GM21619 (cell line): ENCODE measurements at regions not wholly inside any gene's neighbourhood (a gene's known extent, or its start where the extent isn't known, plus 50 kb on each side); places are given as distances from the start of the nearest gene placed in this dataset.
"Not testable (repeated sequence)": the region's sequence is repeated elsewhere in the genome, so short reads cannot be mapped to it uniquely, and the experiment has no call there.

Experiments used
- ATAC-seq: cut with Tn5 transposase; IDR thresholded peaks from one replicate; pipeline ENCODE4 v1.9.1; 2021; ENCODE audit not compliant: unreplicated experiment

- ATAC-seq: no peak
These were observed 126.0 kb upstream of the ERCC4 start for GRCh38 chr16:13793841-13794409.

DNA sequence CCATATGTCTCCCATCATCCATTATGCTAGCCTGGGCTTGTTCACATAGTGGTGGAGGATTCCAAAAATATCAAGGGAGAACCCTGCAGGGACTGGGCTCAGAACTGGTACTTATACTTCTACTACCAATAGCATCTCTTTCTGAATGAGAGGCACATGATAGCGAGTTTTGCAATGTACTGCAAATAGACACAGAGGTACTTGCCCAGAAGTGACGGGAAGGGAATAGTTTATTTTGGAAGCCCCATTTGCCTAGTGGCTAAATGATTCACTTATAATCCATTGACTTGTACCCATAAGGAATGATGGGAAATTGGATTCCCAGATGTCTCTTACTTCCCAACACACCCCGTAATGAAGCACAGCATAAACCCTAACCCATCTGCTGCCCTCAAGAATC, 124.8 kb upstream of the ERCC4 start:
- ATAC-seq: no peak

GRCh38 chr16:13797718-13798117, 122.2 kb upstream of the ERCC4 start:
- no peak for ATAC-seq

DNA sequence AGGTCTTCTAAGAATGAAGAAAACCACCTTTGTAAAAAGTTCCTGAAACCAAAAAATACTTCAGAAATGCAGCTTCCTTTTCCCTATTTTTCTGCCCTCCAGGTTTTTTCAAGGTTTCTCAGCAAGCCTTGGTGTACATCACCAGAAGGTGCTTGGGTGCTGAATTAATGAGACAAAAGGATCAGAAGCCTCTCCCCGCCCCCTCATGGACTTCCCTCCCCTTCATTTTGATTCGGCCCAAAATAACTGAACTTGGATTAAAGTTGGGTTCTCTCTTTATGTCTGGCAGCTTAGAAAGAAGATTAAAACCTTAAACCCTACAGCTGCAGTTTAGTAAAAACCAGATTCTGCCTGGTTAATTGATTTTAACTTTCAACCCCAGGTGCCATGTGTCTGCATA, 121.7 kb upstream of the ERCC4 start:
- ATAC-seq: no peak

DNA sequence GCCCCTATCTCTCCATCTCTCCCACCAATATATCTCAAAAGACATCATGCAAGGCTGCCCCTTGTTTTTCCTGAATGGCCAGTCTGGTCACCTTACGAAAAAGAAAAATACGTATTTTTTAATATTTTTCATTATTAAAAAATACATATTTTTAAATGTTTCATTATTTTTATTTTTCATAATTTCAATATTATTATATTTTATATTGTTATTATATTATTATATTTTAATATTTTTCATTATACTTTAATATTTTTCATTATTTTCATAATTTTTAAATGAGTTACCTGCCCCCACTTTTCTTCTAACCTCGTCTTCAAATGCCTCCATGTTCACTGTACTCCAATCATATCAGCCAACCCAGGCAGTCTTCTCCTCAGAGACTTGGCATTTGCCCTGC, 116.0 kb upstream of the ERCC4 start:
- ATAC-seq: no peak

DNA sequence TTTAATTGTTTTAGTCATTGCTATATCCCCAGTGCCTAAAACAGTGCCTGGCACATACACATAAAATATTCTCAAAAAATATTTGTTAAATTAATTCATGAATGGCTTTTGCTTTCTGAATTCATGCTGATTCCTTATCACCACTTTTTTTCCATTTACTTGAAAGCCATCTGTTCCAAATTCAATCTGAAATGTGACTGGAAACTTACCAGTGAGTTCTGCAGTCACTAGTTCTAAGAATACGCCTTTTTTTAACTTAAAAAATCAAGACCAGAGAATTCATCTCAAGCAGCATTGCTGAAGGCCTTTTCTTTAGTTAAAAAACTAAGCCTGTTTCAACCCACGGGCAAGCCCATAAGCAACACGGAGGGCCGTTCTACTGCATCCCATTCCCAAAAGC, 114.0 kb upstream of the ERCC4 start:
- no peak for ATAC-seq

DNA sequence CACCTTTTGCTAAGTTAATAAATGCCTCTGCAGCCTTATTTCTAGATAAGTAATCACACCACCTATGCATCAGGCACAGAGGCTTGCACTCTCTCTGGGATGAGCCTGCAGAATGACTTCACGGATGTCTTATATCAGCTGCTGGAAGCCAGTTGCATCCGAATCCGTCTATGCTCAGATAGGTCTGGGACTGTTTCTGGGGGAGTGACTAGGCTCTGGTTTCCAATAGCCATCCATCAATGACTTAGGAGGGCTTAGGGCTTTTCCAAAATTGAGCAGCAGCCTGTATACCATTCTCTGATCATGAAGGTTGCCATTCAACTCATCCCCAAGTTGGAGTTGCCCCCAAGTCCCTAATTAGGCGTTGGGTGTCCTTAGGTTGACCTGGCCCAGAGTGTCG, 113.3 kb upstream of the ERCC4 start:
- no peak for ATAC-seq

DNA sequence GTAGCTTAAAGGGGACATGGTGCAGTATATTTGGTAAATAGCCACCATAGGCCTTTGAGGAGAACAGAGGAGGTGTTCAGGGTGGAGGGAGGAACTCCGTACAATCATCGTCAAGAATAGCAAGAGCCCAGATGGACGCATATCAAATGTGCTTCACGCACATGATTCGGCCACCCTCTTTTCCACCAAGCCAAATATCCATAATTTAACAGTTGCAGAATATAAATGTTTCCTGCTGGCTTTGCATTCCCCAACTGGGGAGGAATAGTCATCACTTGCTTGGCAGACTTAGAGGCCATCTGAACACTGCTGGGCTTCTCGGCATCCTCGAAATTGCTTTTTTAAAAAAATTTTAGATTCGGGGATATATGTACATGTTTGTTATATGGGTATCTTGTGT, 111.9 kb upstream of the ERCC4 start:
- no peak for ATAC-seq

DNA sequence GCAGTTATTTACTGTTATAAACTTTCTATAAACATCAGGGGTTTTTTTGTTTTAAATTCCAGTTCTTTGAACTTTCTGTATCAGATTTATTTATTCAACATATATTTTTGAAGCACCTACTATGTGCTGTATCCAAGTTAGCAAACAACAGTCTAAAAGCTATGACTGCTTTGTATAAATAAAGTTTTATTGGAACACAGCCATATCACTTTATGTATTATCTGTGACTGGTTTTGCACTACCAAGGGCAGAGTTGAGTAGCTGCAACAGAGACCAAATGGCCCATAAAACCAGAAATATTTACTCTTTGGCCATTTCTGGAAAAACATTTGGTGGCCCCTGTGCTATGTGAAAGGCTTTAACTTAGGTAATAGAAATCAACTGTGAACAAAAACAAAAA, 110.2 kb upstream of the ERCC4 start:
- ATAC-seq: no peak

DNA sequence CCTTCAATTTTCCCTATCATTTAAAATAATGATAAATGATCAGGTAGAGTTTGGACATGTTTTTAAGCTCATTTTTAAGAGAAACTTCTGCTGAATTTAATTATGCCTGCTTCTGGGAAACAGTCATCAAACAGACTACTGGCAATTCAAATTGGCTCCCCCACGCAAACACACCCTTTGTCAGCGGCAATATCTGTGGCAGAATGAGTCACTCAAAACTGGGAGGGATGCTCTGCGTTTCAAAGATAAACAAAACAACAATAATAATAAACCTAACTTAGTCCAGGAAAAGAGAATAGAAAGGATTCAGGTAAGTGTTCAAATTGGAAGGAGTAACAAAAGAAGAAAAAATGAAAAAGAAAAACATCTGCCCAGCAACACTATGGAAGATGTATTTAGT, 108.1 kb upstream of the ERCC4 start:
- ATAC-seq: no peak

DNA sequence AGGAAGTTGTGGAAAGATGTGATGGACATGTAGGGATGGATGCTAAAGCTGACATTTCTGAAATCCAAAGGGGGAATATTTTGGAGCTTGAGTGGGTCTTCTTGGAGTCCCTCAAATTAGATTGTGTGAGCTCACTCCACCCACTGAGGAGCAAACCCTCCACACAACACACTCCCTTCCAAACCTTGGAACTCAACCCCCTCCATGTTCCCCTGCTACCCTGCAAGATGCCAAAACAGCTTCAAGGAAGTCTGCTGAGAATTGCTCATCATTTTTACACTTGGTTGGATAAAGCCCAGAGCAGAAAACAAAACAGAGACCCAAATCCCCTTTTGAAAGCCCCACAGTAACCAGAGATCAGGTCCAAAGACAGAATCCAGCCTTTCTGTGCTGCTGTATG, 103.3 kb upstream of the ERCC4 start:
- ATAC-seq: no peak

GRCh38 chr16:13823501-13823900, 96.5 kb upstream of the ERCC4 start:
- no peak for ATAC-seq

- no peak for ATAC-seq
These were observed 90.2 kb upstream of the ERCC4 start for GRCh38 chr16:13829697-13830299.

DNA sequence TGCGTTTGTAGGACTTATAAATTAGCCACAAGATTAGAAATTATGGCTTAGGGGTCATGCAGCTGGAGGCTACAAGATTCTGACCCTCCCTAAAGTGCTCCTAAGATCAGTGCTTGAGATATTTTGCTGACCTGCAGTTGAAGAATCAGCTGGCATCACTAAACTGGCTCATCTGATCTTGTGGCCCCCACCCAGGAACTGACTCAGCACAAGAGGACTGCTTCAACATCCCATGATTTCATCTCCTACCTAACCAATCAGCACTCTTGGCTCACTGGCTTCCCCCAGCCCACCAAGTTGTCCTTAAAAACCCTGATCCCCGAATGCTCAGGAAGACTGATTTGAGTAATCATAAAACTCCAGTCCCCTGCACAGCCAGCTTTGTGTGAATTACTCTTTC, 86.4 kb upstream of the ERCC4 start:
- no peak for ATAC-seq

- no peak for ATAC-seq
These were observed 84.6 kb upstream of the ERCC4 start for GRCh38 chr16:13835387-13835786.

GRCh38 chr16:13835935-13836730, 83.8 kb upstream of the ERCC4 start:
- no peak for ATAC-seq

- no peak for ATAC-seq
These were observed 81.4 kb upstream of the ERCC4 start for GRCh38 chr16:13838401-13839190.

DNA sequence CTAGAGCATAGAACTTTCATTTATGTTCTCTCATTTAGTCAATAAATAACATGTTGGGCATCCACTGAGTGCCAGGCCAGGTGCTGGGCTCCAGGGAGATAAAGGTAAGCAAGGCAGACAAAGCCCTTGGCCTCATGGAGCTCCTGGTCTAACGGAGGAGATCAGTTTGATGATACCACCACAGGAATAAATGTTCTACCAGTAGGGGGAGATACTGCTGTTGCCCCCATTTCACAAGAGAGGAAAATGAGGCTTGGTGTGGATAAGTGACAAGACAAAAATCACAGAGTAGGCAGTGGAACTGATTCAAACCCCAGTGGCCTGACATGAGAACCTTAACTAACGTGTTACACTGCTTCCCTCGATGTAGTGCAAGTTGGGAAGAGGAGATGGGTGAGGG, 80.4 kb upstream of the ERCC4 start:
- ATAC-seq: no peak

GRCh38 chr16:13845232-13845631, 74.7 kb upstream of the ERCC4 start:
- no peak for ATAC-seq

GRCh38 chr16:13848795-13849194, 71.2 kb upstream of the ERCC4 start:
- no peak for ATAC-seq

DNA sequence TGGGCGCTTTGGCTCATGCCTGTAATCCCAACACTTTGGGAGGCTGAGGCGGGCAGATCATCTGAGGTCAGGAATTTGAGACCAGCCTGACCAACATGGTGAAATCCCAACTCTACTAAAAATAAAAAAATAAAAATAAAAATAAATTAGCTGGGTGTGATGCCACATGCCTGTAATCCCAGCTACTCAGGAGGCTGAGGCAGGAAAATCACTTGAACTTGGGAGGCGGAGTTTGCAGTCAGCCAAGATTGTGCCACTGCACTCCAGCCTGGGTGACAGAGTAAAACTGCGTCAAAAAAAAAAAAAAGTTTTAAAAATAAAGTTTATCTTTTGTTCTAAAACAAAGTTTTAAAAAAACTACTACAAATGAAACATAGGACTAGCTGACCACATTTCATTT, 69.8 kb upstream of the ERCC4 start:
- ATAC-seq: not testable (repeated sequence)

DNA sequence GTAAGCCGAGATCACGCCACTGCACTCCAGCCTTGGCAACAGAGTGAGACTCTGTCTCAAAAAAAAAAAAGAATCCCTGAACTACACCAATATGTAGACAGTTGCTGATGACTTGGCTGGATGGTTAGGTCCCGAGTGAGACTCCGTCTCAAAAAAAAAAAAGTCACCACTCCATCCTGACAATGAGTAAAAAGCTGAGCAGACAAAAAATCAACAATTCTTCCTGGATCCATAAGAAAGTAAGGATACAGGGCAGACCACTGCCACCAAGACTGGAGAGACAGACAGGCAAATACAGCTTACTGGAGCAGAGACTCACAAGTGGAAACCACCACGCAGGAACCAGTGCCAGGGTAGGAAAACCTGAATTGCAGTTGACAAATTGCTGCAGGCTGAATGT, 67.1 kb upstream of the ERCC4 start:
- no peak for ATAC-seq
